ENCODE measurements at regions not wholly inside any gene's neighbourhood (a gene's known extent, or its start where the extent isn't known, plus 50 kb on each side); places are given as distances from the start of the nearest gene placed in this dataset.
"Not testable (repeated sequence)": the region's sequence is repeated elsewhere in the genome, so short reads cannot be mapped to it uniquely, and the experiment has no call there.

- DNase-seq (ENCODE audit: low spot score) (no peak), FAIRE-seq (no peak)
These were observed 591.6 kb upstream of the CYLC2 start for GRCh38 chr9:102403514-102403913.

GRCh38 chr9:102398205-102398604 lies 596.9 kb upstream of the CYLC2 start:
- FAIRE-seq (no peak), DNase-seq (ENCODE audit: low spot score) (no peak)

GRCh38 chr9:102385620-102386019 lies 609.5 kb upstream of the CYLC2 start:
- not testable (repeated sequence) for DNase-seq (ENCODE audit: low spot score); FAIRE-seq

GRCh38 chr9:102362470-102363132 lies 624.2 kb upstream of the GRIN3A start:
- no peak for FAIRE-seq
- no peak for DNase-seq (ENCODE audit: low spot score)

- peak; percentile 8 for FAIRE-seq
- DNase-seq (ENCODE audit: low spot score) = no peak
These were observed 622.4 kb upstream of the GRIN3A start for GRCh38 chr9:102360846-102361245.

GRCh38 chr9:102355982-102356381 lies 617.5 kb upstream of the GRIN3A start:
- DNase-seq (ENCODE audit: low spot score) (no peak), FAIRE-seq (no peak)

GRCh38 chr9:102354041-102354440 lies 615.6 kb upstream of the GRIN3A start:
- DNase-seq (ENCODE audit: low spot score) (no peak), FAIRE-seq (no peak)

- not testable (repeated sequence) for FAIRE-seq; DNase-seq (ENCODE audit: low spot score)
These were observed 599.0 kb upstream of the GRIN3A start for GRCh38 chr9:102337471-102337870.

- FAIRE-seq (no peak), DNase-seq (ENCODE audit: low spot score) (no peak)
These were observed 570.9 kb upstream of the GRIN3A start for GRCh38 chr9:102309379-102309778.

GRCh38 chr9:102295188-102295587 lies 556.7 kb upstream of the GRIN3A start:
- no peak for DNase-seq (ENCODE audit: low spot score)
- FAIRE-seq = no peak

- DNase-seq (ENCODE audit: low spot score) (no peak), FAIRE-seq (no peak)
These were observed 535.5 kb upstream of the GRIN3A start for GRCh38 chr9:102273952-102274351.

- FAIRE-seq (no peak), DNase-seq (ENCODE audit: low spot score) (no peak)
These were observed 514.7 kb upstream of the GRIN3A start for GRCh38 chr9:102253099-102253498.

GRCh38 chr9:102244916-102245315 lies 506.5 kb upstream of the GRIN3A start:
- DNase-seq (ENCODE audit: low spot score) (no peak), FAIRE-seq (no peak)

GRCh38 chr9:102237520-102237919 lies 499.1 kb upstream of the GRIN3A start:
- DNase-seq (ENCODE audit: low spot score) = no peak
- no peak for FAIRE-seq

- no peak for FAIRE-seq
- DNase-seq (ENCODE audit: low spot score) = no peak
These were observed 498.6 kb upstream of the GRIN3A start for GRCh38 chr9:102237094-102237493.

- DNase-seq (ENCODE audit: low spot score); FAIRE-seq: not testable (repeated sequence)
These were observed 489.0 kb upstream of the GRIN3A start for GRCh38 chr9:102227416-102227815.

GRCh38 chr9:102225841-102226441 lies 487.5 kb upstream of the GRIN3A start:
- FAIRE-seq = no peak

GRCh38 chr9:102223320-102224136 lies 485.1 kb upstream of the GRIN3A start:
- FAIRE-seq = not testable (repeated sequence)

More at GRCh38 chr9:102225841-102226441, 487.5 kb upstream of the GRIN3A start:
- DNase-seq (ENCODE audit: low spot score) = no peak

GRCh38 chr9:102209176-102209575 lies 470.7 kb upstream of the GRIN3A start:
- FAIRE-seq = no peak
- no peak for DNase-seq (ENCODE audit: low spot score)

More at GRCh38 chr9:102223320-102224136, 485.1 kb upstream of the GRIN3A start:
- DNase-seq (ENCODE audit: low spot score) = not testable (repeated sequence)

- FAIRE-seq (no peak), DNase-seq (ENCODE audit: low spot score) (no peak)
These were observed 468.0 kb upstream of the GRIN3A start for GRCh38 chr9:102206432-102206831.

GRCh38 chr9:102205251-102205650 lies 466.8 kb upstream of the GRIN3A start:
- FAIRE-seq (no peak), DNase-seq (ENCODE audit: low spot score) (no peak)

- no peak for DNase-seq (ENCODE audit: low spot score)
These were observed 463.7 kb upstream of the GRIN3A start for GRCh38 chr9:102202126-102202525.

More at GRCh38 chr9:102202126-102202525, 463.7 kb upstream of the GRIN3A start:
- FAIRE-seq = no peak

Data from RCC 7860 (cell line).